ENCODE measurements at regions not wholly inside any gene's neighbourhood (a gene's known extent, or its start where the extent isn't known, plus 50 kb on each side); places are given as distances from the start of the nearest gene placed in this dataset.

DNA sequence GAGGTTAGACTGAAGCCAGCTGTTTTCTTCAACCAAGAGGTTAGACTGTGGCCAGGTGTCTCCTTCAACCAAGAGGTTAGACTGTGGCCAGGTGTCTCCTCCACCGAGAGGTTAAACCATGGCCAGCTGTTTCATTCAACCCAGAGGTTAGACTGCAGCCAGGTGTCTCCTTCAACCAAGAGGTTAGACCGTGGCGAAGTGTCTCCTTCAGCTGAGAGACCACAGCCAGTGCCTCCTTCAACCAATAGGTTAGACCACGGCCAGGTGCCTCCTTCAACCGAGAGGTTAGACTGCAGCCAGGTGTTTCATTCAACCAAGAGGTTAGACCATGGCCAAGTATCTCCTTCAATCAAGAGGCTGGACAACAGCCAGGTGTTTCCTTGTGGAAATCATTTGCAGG lies 498.1 kb downstream of the TBC1D22A start:
- DNase-seq: no peak

DNA sequence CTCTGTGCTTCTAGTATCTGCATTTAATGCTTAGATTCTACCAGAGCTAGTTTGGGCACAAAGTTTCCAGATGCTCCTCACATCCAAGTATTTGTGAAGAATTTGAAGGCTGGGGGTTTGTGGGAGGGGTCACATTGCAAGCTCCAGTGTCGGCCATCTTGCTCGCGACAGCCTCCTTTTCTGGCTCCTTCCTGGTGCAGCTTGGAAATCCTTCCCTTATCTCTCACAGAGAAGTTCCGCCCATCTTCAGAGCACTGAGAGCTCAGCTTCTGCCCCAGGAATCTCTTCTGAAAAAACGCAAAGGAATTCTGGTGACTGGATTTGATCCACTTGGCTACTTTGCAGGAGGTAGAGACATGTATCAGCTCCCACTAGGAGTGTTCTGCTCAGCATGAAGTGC lies 497.5 kb downstream of the TBC1D22A start:
- DNase-seq: peak in 1 of 2 experiments; percentile 47

DNA sequence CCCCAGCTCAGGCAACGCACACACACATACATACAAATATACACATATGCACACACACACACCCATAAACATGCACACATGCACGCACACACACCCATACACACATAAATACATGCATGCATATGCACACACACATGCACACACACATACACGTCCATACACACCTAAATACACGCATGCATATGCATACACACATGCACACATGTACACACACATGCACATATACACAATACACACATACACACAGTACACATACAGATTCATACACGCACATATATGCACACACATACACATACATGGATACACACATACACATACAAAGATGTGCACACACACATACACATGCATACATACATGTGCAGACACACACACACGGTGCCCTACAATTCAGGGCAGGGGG lies 496.6 kb downstream of the TBC1D22A start:
- no peak for DNase-seq

DNA sequence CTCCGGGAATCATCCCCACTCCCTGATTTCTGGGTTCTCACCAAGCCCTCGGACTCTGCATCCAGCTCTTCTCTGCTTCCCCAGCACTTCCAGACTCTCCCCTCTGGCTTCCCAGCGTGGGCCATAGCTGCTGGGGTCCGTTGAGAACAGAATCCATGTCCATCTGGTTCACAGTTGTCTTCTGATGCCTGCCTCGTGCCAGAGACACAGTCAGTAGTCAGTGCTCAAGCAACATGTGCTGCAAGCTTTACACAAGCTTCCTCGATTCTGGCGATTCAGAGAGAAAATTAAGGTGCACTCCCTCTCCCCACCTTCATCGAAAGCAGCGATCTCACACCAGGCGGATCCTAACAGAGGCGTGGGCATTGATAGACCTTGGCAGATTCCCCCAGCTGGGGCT lies 495.5 kb downstream of the TBC1D22A start:
- no peak for DNase-seq

DNA sequence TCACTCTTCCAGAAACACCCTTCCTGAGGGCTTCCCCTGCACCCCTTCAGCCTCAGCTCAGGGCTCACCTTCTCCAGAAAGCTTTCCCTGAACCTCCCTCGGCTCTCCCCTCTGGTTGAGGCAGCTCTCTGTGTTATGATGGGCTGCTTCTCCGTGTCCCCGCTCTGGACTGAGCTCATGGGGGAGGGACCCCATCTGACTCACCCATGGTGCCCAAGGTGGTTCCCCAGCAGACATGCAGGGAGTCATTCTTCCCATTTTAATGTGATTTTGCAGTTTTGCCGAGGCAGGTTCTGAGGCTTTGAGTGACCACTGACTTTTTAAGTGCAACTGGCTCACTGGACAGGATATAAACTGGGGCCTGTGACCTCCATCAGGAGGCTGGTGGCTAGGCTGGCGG lies 495.1 kb downstream of the TBC1D22A start:
- no peak for DNase-seq

GRCh38 chr22:47251911-47252310 lies 489.5 kb downstream of the TBC1D22A start:
- no peak for DNase-seq

DNA sequence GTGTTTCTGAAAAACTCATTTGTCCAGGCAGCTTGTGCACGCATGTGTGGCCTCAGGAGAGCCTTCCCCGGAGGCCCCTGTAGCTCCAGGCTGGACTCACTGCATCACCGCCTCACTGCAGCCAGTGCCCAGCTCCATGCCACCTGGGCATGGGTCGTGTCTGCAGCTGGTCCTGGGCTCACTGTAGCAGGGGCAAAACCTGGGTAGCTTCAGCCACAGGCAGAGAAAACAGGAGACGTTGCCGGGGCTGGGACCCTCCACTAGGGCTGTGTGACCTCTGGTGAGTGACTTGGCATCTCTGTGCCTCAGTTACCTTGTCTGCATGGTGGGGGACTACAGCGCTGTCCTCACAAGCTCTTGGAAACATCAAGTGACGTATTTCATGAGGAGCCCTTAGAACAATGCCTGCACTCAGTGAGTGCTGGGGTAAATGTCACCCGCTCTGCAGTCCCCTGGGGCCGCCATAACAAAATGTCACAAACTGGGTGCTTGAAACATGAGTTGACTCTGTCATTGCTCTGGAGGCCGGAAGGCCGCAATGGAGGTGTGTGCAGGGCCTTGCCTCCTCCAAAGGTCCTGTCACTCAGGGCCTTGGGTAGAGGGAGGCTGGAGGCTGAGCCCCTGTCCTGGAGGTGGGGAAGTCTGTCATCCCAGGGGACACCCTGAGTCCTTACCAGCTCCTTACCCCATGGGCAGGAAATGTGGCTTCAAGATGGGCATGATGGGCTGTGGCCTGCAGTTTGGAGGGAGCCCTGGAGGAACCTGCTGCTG lies 488.7 kb downstream of the TBC1D22A start:
- DNase-seq: no peak

DNA sequence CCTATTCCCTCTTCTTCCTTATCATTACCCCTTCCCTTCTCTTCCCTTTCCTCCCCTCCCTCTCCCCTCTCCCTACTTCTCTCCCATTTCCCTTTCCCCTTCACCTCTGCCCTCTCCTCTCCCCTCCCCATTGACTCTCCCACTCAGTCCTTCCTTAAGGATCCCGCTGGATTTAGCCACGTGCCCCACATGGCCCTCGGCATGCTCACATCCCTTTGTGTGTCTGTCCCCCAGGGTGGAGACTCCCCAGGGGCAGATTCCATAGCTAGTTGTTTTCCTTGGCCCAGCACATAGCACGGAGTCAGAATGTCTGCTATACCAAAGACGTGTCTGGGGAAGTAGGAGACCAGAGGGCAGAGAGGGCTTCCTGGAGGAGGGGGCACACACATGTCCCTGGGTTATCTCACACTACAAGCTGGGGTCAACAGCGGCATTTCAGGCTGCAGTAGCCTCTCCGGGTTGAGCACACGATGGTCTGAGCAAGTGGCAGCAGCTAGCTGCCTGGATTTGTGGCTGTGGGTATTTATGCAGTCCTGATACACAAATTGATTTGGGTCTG lies 487.0 kb downstream of the TBC1D22A start:
- no peak for DNase-seq

- no peak for DNase-seq
These were observed 486.5 kb downstream of the TBC1D22A start for GRCh38 chr22:47248925-47249324.

GRCh38 chr22:47247579-47248240 lies 485.3 kb downstream of the TBC1D22A start:
- DNase-seq: no peak

GRCh38 chr22:47245786-47246185 lies 483.3 kb downstream of the TBC1D22A start:
- no peak for DNase-seq

DNA sequence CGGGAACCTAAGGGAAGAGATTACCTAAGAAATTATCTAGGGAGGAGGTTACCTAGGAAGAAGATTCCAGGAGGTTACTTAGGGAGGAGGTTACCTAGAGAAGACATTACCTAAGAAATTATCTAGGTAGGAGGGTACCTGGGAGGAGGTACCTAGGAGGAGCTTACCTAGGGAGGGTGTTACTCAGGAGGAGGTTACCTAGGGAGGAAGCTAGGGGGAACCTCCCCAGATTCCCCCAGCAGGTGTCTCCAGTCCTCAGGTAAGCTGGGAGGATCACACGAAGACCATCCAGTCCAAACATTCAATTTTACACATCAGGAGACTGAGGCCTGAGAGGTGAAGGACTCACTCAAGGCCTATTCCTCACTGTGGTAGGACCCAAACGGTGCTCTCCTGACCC lies 482.8 kb downstream of the TBC1D22A start:
- DNase-seq: no peak

- DNase-seq: no peak
These were observed 477.7 kb downstream of the TBC1D22A start for GRCh38 chr22:47240116-47240515.

GRCh38 chr22:47239474-47239860 lies 477.0 kb downstream of the TBC1D22A start:
- no peak for DNase-seq

GRCh38 chr22:47238690-47239473 lies 476.4 kb downstream of the TBC1D22A start:
- no peak for DNase-seq

DNA sequence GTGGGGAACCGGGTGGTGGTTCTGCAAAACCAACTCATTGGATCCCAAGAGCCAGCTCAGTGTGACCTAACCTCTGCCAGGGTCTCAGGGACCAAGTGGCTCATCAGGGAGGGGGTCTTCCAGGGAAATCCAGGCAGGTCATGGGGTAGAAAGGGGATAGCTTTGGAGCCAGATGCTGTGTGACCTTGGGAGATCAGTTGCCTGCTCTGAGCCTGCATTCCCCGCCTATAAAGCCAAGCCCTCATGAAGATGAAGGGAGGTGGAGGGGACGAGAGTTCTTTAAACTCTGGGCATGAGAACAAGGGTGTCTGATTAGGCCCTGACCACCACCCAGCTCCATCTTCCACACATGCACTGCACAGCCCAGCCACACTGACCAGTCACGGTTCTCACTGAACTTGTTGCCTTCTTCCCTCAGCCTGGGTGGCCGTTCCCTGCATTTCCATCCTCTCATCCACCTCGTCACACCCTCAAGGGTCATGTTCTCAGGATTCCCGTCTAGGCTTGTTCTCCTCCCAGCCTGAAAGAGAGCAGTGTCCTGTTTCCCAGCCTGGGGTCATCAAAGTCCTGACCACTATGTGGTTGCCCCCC lies 475.5 kb downstream of the TBC1D22A start:
- DNase-seq: no peak

DNA sequence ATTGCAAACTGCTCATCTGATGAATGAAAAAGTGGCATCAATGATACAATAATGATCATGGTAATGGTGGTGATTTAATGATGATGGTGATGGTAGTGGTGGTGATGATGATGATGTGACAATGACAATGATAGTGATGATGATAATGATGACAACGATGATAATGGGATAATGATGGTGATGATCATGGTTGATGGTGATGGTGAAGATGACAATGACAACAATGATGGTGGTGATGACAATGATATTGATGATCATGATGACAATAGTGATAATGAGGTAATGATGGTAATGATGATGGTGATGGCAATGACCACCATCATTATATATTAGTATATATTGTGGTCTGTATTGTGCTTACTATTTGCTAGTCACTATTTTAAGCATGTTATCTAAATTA lies 474.3 kb downstream of the TBC1D22A start:
- DNase-seq: no peak

GRCh38 chr22:47236161-47236560 lies 473.7 kb downstream of the TBC1D22A start:
- no peak for DNase-seq

- DNase-seq: no peak
These were observed 471.1 kb downstream of the TBC1D22A start for GRCh38 chr22:47233316-47234243.

DNA sequence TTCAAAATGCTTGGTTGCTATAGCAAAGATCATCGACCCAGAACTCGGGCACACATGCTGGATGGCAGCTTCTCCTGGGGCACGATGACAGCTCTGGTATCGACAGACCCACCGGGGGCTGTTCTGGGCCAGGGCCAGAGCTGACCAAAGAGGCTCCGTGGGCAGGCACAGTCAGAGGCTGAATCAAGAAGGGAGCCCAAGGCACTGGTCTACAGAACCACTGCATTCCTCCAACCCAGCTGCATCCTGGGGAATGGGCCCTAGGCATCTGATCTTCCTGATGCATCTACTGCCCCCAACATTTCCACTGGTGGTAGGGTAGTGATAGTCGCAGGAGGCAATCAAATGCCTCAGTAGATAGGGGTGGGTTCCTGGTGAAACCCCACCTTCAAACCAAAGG lies 470.3 kb downstream of the TBC1D22A start:
- no peak for DNase-seq

DNA sequence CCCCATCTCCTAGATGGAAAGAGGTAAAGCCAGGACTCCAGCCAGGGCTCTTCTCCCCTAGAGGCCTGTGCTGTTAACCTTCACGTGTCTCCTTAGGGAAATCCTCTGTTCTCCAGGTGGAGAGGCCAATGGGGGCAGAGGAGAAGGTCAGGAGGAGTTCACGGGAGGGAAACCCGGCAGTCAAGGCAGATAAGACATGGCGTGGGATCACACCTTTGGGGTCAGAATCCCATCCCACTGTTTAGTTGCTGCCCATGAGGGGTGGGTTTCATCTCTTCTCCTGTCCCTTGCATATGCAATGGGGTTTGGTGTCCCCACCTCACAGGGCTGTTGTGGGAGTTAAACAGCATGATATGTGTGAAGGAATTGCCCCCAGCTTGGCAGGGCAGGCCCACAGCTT lies 469.7 kb downstream of the TBC1D22A start:
- DNase-seq: no peak

DNA sequence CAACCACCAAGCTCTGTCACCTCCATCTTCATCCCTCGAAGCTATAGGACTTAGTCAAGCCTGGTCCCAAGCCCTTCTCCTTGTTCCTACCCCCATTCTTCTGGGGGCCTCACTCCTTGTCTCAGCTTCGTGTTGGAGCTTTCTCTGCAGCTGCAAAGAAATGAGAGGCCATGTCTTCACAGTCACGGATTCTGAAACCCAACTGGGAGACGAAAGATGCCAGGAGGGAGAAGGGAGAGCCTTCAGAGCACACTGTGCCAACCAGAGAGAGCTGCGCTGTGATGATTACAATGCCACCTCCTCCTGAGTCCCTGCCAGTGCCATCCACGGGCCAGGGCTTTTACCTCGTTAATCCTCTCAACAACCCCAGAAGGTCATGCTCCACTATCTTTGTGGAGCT lies 469.3 kb downstream of the TBC1D22A start:
- DNase-seq: no peak
